Mammary epithelial cell (primary cell): ENCODE measurements at regions not wholly inside any gene's neighbourhood (a gene's known extent, or its start where the extent isn't known, plus 50 kb on each side); places are given as distances from the start of the nearest gene placed in this dataset.

Experiments used
- CTCF ChIP-seq, 2 donors: IDR thresholded peaks in 1 of 2; conservative IDR thresholded peaks in 1 of 2; 2 replicates each; pipeline ENCODE4 v1.5.1; 2011 to 2012; ENCODE audit warnings: inconsistent platforms in 2 of 2, low read length in 2 of 2, mild to moderate bottlenecking in 2 of 2, control low read depth in 1 of 2, low read depth in 1 of 2; ENCODE audit not compliant: insufficient read depth in 1 of 2; ENCODE audit errors: extremely low read depth in 1 of 2
- EZH2 ChIP-seq: IDR thresholded peaks from 2 replicates; pipeline ENCODE4 v1.6.1; 2012; ENCODE audit warnings: low read length, inconsistent platforms, borderline replicate concordance

- TF ChIP-seq CTCF (conservative IDR thresholded peaks at IDR 0.05 in 1 of 2, IDR thresholded peaks at IDR 0.05 in 1 of 2; ENCODE audit: extremely low read depth in 1 of 2, insufficient read depth in 1 of 2, low read depth in 1 of 2, low read length in 2 of 2) = no peak
- no peak for TF ChIP-seq EZH2
These were observed 206.1 kb downstream of the KCTD12 start for GRCh38 chr13:76680112-76680511.
